ENCODE measurements at regions not wholly inside any gene's neighbourhood (a gene's known extent, or its start where the extent isn't known, plus 50 kb on each side); places are given as distances from the start of the nearest gene placed in this dataset.
A peak's percentile ranks its signal among the peaks of the same experiment; 100 is the strongest.

DNA sequence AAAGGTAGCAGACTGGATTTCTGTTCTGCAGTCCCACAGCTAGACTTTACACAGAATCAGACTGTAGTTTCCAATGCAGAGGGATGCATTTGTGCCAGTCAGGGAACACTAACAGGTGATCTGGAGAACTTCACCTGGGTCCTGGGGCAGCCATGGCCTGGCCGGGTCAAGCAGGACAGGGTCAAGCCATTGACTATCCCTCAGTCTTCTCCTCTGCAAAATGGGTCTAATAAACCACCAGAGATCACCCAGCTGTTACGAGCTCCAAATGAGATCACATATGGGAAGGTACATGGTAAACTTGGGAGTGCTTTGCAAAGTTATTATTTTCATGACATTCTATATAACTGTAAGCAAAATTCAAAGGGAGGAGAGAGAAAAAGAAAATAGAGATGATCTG is 294.1 kb downstream of the CDCA7 start:
- no peaks in the 10 kb centered on the region for H3K27me3 ChIP-seq (ENCODE audit: control insufficient read depth, insufficient read depth, low read length)
- FAIRE-seq: no peak
- TF ChIP-seq, protein P1, sequence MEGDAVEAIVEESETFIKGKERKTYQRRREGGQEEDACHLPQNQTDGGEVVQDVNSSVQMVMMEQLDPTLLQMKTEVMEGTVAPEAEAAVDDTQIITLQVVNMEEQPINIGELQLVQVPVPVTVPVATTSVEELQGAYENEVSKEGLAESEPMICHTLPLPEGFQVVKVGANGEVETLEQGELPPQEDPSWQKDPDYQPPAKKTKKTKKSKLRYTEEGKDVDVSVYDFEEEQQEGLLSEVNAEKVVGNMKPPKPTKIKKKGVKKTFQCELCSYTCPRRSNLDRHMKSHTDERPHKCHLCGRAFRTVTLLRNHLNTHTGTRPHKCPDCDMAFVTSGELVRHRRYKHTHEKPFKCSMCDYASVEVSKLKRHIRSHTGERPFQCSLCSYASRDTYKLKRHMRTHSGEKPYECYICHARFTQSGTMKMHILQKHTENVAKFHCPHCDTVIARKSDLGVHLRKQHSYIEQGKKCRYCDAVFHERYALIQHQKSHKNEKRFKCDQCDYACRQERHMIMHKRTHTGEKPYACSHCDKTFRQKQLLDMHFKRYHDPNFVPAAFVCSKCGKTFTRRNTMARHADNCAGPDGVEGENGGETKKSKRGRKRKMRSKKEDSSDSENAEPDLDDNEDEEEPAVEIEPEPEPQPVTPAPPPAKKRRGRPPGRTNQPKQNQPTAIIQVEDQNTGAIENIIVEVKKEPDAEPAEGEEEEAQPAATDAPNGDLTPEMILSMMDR (IDR thresholded peaks at IDR 0.05; ENCODE audit: insufficient read depth, low read length, severe bottlenecking): no peak

GRCh38 chr2:173649527-173650219 is 295.0 kb downstream of the CDCA7 start:
- FAIRE-seq (no peak), DNase-seq (ENCODE audit: low read depth) (no peak)
- TF ChIP-seq, protein P1 (IDR thresholded peaks at IDR 0.05; ENCODE audit: insufficient read depth, low read length, severe bottlenecking): no peak

More for the DNA sequence above, 294.1 kb downstream of the CDCA7 start:
- Histone ChIP-seq H3K4me3 (ENCODE audit: low read depth, low read length) (no peak overlapping the region), H3K36me3 (ENCODE audit: control insufficient read depth, insufficient read depth, low read length) (no peaks in the 10 kb centered on the region)
- DNase-seq (ENCODE audit: low read depth): no peak

GRCh38 chr2:173651891-173652290 is 297.2 kb downstream of the CDCA7 start:
- DNase-seq (ENCODE audit: low read depth) (no peak), FAIRE-seq (no peak)
- Histone ChIP-seq H3K27me3 (ENCODE audit: control insufficient read depth, insufficient read depth, low read length) (no peaks in the 10 kb centered on the region), H3K36me3 (ENCODE audit: control insufficient read depth, insufficient read depth, low read length) (no peaks in the 10 kb centered on the region), H3K4me3 (ENCODE audit: low read depth, low read length) (no peak overlapping the region)
- TF ChIP-seq, protein P1 (IDR thresholded peaks at IDR 0.05; ENCODE audit: insufficient read depth, low read length, severe bottlenecking): no peak

More at GRCh38 chr2:173649527-173650219, 295.0 kb downstream of the CDCA7 start:
- H3K27me3 ChIP-seq (ENCODE audit: control insufficient read depth, insufficient read depth, low read length): no peaks in the 10 kb centered on the region
- H3K36me3 ChIP-seq (ENCODE audit: control insufficient read depth, insufficient read depth, low read length): no peaks in the 10 kb centered on the region
- no peak overlapping the region for H3K4me3 ChIP-seq (ENCODE audit: low read depth, low read length)

- no peak overlapping the region for H3K4me3 ChIP-seq (ENCODE audit: low read depth, low read length)
These were observed 297.6 kb downstream of the CDCA7 start for GRCh38 chr2:173652311-173652710.

GRCh38 chr2:173652767-173653431 is 298.2 kb downstream of the CDCA7 start:
- FAIRE-seq (peak; percentile 82), DNase-seq (ENCODE audit: low read depth) (peak; percentile 99)
- TF ChIP-seq, protein P1 (IDR thresholded peaks at IDR 0.05; ENCODE audit: insufficient read depth, low read length, severe bottlenecking): no peak
- Histone ChIP-seq H3K36me3 (ENCODE audit: control insufficient read depth, insufficient read depth, low read length) (no peaks in the 10 kb centered on the region), H3K4me3 (ENCODE audit: low read depth, low read length) (no peak overlapping the region), H3K27me3 (ENCODE audit: control insufficient read depth, insufficient read depth, low read length) (no peaks in the 10 kb centered on the region)

More at GRCh38 chr2:173652311-173652710, 297.6 kb downstream of the CDCA7 start:
- peak; percentile 95 for DNase-seq (ENCODE audit: low read depth)
- TF ChIP-seq, protein P1 (IDR thresholded peaks at IDR 0.05; ENCODE audit: insufficient read depth, low read length, severe bottlenecking): no peak
- H3K36me3 ChIP-seq (ENCODE audit: control insufficient read depth, insufficient read depth, low read length): no peaks in the 10 kb centered on the region
- no peaks in the 10 kb centered on the region for H3K27me3 ChIP-seq (ENCODE audit: control insufficient read depth, insufficient read depth, low read length)
- FAIRE-seq: peak; percentile 84

Measured in bronchial epithelial cell (primary cell).